IMR-90 (cell line): ENCODE measurements at regions not wholly inside any gene's neighbourhood (a gene's known extent, or its start where the extent isn't known, plus 50 kb on each side); places are given as distances from the start of the nearest gene placed in this dataset.

Experiments used
- ATAC-seq: fragments of 200-7000 bp; cut with Tn5 transposase; 2 replicates; pipeline ENCODE4 v1.9.1; 2020; ENCODE audit warnings: low read depth, mild to moderate bottlenecking, moderate library complexity
- BruUV-seq: library from RNA; stranded (reverse); fragments of 400-500 nt; replicated peaks from 2 replicates; lab custom pipeline; 2021; lab: Mats Ljungman, UMichigan
- CTCF ChIA-PET: fragments of 300-600 bp; formaldehyde crosslinking; extraction: SDS; loops from one replicate; lab custom pipeline; 2021; ENCODE audit warnings: antibody characterized with exemption; lab: Yijun Ruan, JAX
- POLR2A ChIA-PET: fragments of 300-600 bp; sonication (Branson Sonifier 250); formaldehyde crosslinking; loops from one replicate; lab custom pipeline; 2022; ENCODE audit warnings: antibody characterized with exemption; ENCODE audit not compliant: unreplicated experiment; lab: Charles Lee
- DNase-seq: peaks from one replicate; pipeline ENCODE4 v3.0.0; 2013
- H2AFZ ChIP-seq: replicated peaks from 2 replicates; pipeline ENCODE3; 2013; ENCODE audit warnings: low read length, mild to moderate bottlenecking; ENCODE audit not compliant: poor library complexity
- H2AK5ac ChIP-seq: 2 replicates; pipeline ENCODE4 v1.6.1; 2013; ENCODE audit warnings: low read depth, low read length, inconsistent platforms
- H2AK9ac ChIP-seq: replicated peaks from 2 replicates; pipeline ENCODE3; 2013; ENCODE audit warnings: mild to moderate bottlenecking, low read depth, low read length, moderate library complexity; ENCODE audit not compliant: poor library complexity
- H2BK120ac ChIP-seq: 2 replicates; pipeline ENCODE4 v1.6.1; 2013; ENCODE audit warnings: low read depth, low read length, inconsistent platforms
- H2BK15ac ChIP-seq: 3 replicates; pipeline ENCODE4 v1.6.1; 2013; ENCODE audit warnings: low read depth, low read length, inconsistent platforms
- H2BK20ac ChIP-seq: 2 replicates; pipeline ENCODE4 v1.6.1; 2013; ENCODE audit warnings: low read depth, mild to moderate bottlenecking, inconsistent platforms, low read length, moderate library complexity
- H2BK5ac ChIP-seq: 2 replicates; pipeline ENCODE4 v1.6.1; 2013; ENCODE audit warnings: mild to moderate bottlenecking, low read depth, low read length, inconsistent platforms; ENCODE audit not compliant: poor library complexity, severe bottlenecking
- H3K14ac ChIP-seq: replicated peaks from 2 replicates; pipeline ENCODE4 v1.6.1; 2013; ENCODE audit warnings: low read depth, low read length, inconsistent platforms
- H3K18ac ChIP-seq: 2 replicates; pipeline ENCODE4 v1.6.1; 2013; ENCODE audit warnings: low read depth, low read length, control low read depth
- H3K23ac ChIP-seq: 2 replicates; pipeline ENCODE4 v1.6.1; 2013; ENCODE audit warnings: low read depth, low read length, inconsistent platforms
- H3K27ac ChIP-seq: 2 replicates; pipeline ENCODE4 v1.5.1; 2013; ENCODE audit warnings: mild to moderate bottlenecking, control low read depth, low read length; ENCODE audit not compliant: insufficient read depth
- H3K27me3 ChIP-seq: 2 replicates; pipeline ENCODE4 v1.6.1; 2013; ENCODE audit warnings: low read length; ENCODE audit not compliant: control insufficient read depth, insufficient read depth
- H3K36me3 ChIP-seq: 2 replicates; pipeline ENCODE4 v1.6.1; 2013; ENCODE audit warnings: low read length, mixed read lengths; ENCODE audit not compliant: control insufficient read depth, insufficient read depth
- H3K4ac ChIP-seq: 2 replicates; pipeline ENCODE4 v1.6.1; 2013; ENCODE audit warnings: low read depth, low read length, inconsistent platforms
- H3K4me1 ChIP-seq: 2 replicates; pipeline ENCODE4 v1.6.1; 2013; ENCODE audit warnings: low read length, mixed read lengths; ENCODE audit not compliant: control insufficient read depth, insufficient read depth
- H3K4me2 ChIP-seq: 2 replicates; pipeline ENCODE4 v1.6.1; 2013; ENCODE audit warnings: low read depth, mild to moderate bottlenecking, control low read depth, low read length, moderate library complexity
- H3K4me3 ChIP-seq: 2 replicates; pipeline ENCODE4 v1.5.1; 2013; ENCODE audit warnings: low read depth, mild to moderate bottlenecking, control low read depth, low read length, moderate library complexity; ENCODE audit not compliant: insufficient read depth
- H3K56ac ChIP-seq: 2 replicates; pipeline ENCODE4 v1.6.1; 2013; ENCODE audit warnings: low read length, inconsistent platforms; ENCODE audit not compliant: insufficient read depth; ENCODE audit errors: extremely low read depth
- H3K79me1 ChIP-seq, 2 experiments: 2 replicates each; pipeline ENCODE4 v1.6.1; 2013; ENCODE audit warnings: low read length in 2 of 2, inconsistent platforms in 1 of 2, low read depth in 1 of 2
- H3K9ac ChIP-seq: 2 replicates; pipeline ENCODE4 v1.6.1; 2013; ENCODE audit warnings: low read depth, low read length, control low read depth
- H3K9me1 ChIP-seq: 2 replicates; pipeline ENCODE4 v1.6.1; 2013; ENCODE audit warnings: low read length, inconsistent platforms; ENCODE audit not compliant: insufficient read depth
- H3K9me3 ChIP-seq: 2 replicates; pipeline ENCODE4 v1.6.1; 2013; ENCODE audit warnings: low read length; ENCODE audit not compliant: control insufficient read depth, insufficient read depth
- H4K20me1 ChIP-seq: 2 replicates; pipeline ENCODE4 v1.6.1; 2013; ENCODE audit warnings: low read length, inconsistent platforms; ENCODE audit not compliant: insufficient read depth
- H4K5ac ChIP-seq: 2 replicates; pipeline ENCODE4 v1.6.1; 2013; ENCODE audit warnings: mild to moderate bottlenecking, low read depth, low read length, control low read depth
- H4K8ac ChIP-seq, 2 experiments: 2 replicates each; pipeline ENCODE4 v1.6.1; 2013; ENCODE audit warnings: low read depth in 2 of 2, low read length in 2 of 2, control low read depth in 1 of 2, inconsistent platforms in 1 of 2
- H4K91ac ChIP-seq: 2 replicates; pipeline ENCODE4 v1.6.1; 2013; ENCODE audit warnings: low read depth, low read length, inconsistent platforms; ENCODE audit not compliant: insufficient read depth
- MAFK ChIP-seq: IDR thresholded peaks from 2 replicates; pipeline ENCODE4 v1.6.1; 2012; ENCODE audit warnings: low read depth, low read length, improper control_type of control experiment
- NFE2L2 ChIP-seq: fragments of 150-350 bp; IDR thresholded peaks from 2 replicates; pipeline ENCODE4 v1.6.1; 2016; ENCODE audit warnings: low read depth, mild to moderate bottlenecking, low read length
- WGBS, 2 experiments: methylation state at CpG; one replicate each; pipeline versions ENCODE4 v1.1.5 to v1.1.7; 2013; ENCODE audit warnings: missing lambda C conversion rate in 2 of 2; ENCODE audit not compliant: insufficient read length in 1 of 2; ENCODE audit errors: extremely low coverage in 2 of 2; 5-methylcytosine and 5-hydroxymethylcytosine counted together
- dilution Hi-C: fragments of 300-500 bp; cut with HindIII; formaldehyde crosslinking; loops from one replicate; pipeline ENCODE4 v1.14.3; 2018; ENCODE audit warnings: low sequenced_read_pairs; ENCODE audit not compliant: unreplicated experiment
- in situ Hi-C: fragments of 300-500 bp; cut with MboI; formaldehyde crosslinking; loops from 3 replicates; pipeline ENCODE4 v1.14.3; 2019; ENCODE audit warnings: low sequenced_read_pairs, inconsistent platforms, mixed read lengths
- intact Hi-C: fragments of 100-400 bp; cut with micrococcal nuclease; formaldehyde crosslinking; loops from 2 replicates; pipeline ENCODE4 v1.10.0; 2022

GRCh38 chr1:189904509-189904908, 573.2 kb downstream of the BRINP3 start:
- in situ Hi-C loops: no loop called here

More at GRCh38 chr1:189904509-189904908, 573.2 kb downstream of the BRINP3 start:
- Histone ChIP-seq H3K79me1 (no peaks in the 10 kb centered on the region), H3K14ac (no peak overlapping the region), H3K36me3 (no peaks in the 10 kb centered on the region), H3K56ac (no peak overlapping the region), H2BK120ac (no peak overlapping the region), H3K9me1 (no peaks in the 10 kb centered on the region), H2BK20ac (no peak overlapping the region), H3K9me3 (no peaks in the 10 kb centered on the region), H3K23ac (no peak overlapping the region), H3K27ac (no peak overlapping the region), H2AK5ac (no peak overlapping the region), H3K9ac (no peak overlapping the region), H3K18ac (no peak overlapping the region), H2BK15ac (no peak overlapping the region), H3K4me2 (no peak overlapping the region), H4K20me1 (no peaks in the 10 kb centered on the region), H2AK9ac (no peak overlapping the region), H3K4ac (no peak overlapping the region), H4K5ac (no peak overlapping the region), H3K4me3 (no peak overlapping the region), H2BK5ac (no peak overlapping the region), H3K27me3 (no peaks in the 10 kb centered on the region), H4K91ac (no peak overlapping the region), H4K8ac (no peak overlapping the region), H3K4me1 (no peaks in the 10 kb centered on the region), H2AFZ (no peak overlapping the region)
- CTCF ChIA-PET: no interaction called here
- ATAC-seq (no peak), DNase-seq (no peak)
- BruUV-seq: no TSS peak
- no CpG with 5 or more reads among the region's 2 CpGs for WGBS, 2 experiments
- TF ChIP-seq MAFK (peak; percentile 58; the same call in 1 of the 2 replicates), NFE2L2 (no peak)
- dilution Hi-C loops: no loop called here
- POLR2A ChIA-PET: no interaction called here
- intact Hi-C loops: no loop called here
